ENCODE measurements at regions not wholly inside any gene's neighbourhood (a gene's known extent, or its start where the extent isn't known, plus 50 kb on each side); places are given as distances from the start of the nearest gene placed in this dataset.

GRCh38 chr2:107585851-107586250 lies 240.8 kb upstream of the RGPD4 start:
- TF ChIP-seq POLR2A (IDR thresholded peaks at IDR 0.05) (no peak), CTCF (IDR thresholded peaks at IDR 0.05) (no peak)
- Histone ChIP-seq H3K9me3 (no peaks in the 10 kb centered on the region), H3K36me3 (no peaks in the 10 kb centered on the region), H3K27ac (no peak overlapping the region), H3K4me3 (no peak overlapping the region), H3K27me3 (no peaks in the 10 kb centered on the region), H3K4me1 (no peaks in the 10 kb centered on the region)
- DNase-seq: no peak
- 38 to 50% methylated on average over 3 of the region's 3 CpGs for WGBS, 2 donors
- intact Hi-C loops (cut with DNase I): no loop called here

- Histone ChIP-seq H3K27me3 (no peaks in the 10 kb centered on the region), H3K9me3 (no peaks in the 10 kb centered on the region), H3K36me3 (no peaks in the 10 kb centered on the region), H3K27ac (no peak overlapping the region), H3K4me1 (no peaks in the 10 kb centered on the region), H3K4me3 (no peak overlapping the region)
- WGBS, 2 donors: 76 to 83% methylated on average over 5 of the region's 5 CpGs
- intact Hi-C loops (cut with DNase I): no loop called here
- no peak for TF ChIP-seq CTCF (IDR thresholded peaks at IDR 0.05)
- no peak for TF ChIP-seq POLR2A (IDR thresholded peaks at IDR 0.05)
- no peak for DNase-seq
Observed at GRCh38 chr2:107588181-107588580, 238.5 kb upstream of the RGPD4 start.

- Histone ChIP-seq H3K9me3 (no peaks in the 10 kb centered on the region), H3K36me3 (no peaks in the 10 kb centered on the region), H3K4me1 (no peaks in the 10 kb centered on the region), H3K4me3 (no peak overlapping the region), H3K27me3 (no peaks in the 10 kb centered on the region), H3K27ac (no peak overlapping the region)
- no peak for TF ChIP-seq POLR2A (IDR thresholded peaks at IDR 0.05)
- TF ChIP-seq CTCF (IDR thresholded peaks at IDR 0.05): no peak
- DNase-seq: no peak
- intact Hi-C loops (cut with DNase I): no loop called here
- 28 to 44% methylated on average over 3 of the region's 3 CpGs for WGBS, 2 donors
Observed at GRCh38 chr2:107589079-107589491, 237.6 kb upstream of the RGPD4 start.

GRCh38 chr2:107591561-107592279 lies 235.0 kb upstream of the RGPD4 start:
- Histone ChIP-seq H3K4me1 (no peaks in the 10 kb centered on the region), H3K36me3 (no peaks in the 10 kb centered on the region), H3K27me3 (no peaks in the 10 kb centered on the region), H3K9me3 (no peaks in the 10 kb centered on the region), H3K4me3 (no peak overlapping the region), H3K27ac (no peak overlapping the region)
- WGBS, 2 donors: 58 to 76% methylated on average over 3 of the region's 3 CpGs
- no peak for TF ChIP-seq POLR2A (IDR thresholded peaks at IDR 0.05)
- no peak for DNase-seq
- intact Hi-C loops (cut with DNase I): no loop called here

GRCh38 chr2:107592280-107592624 lies 234.4 kb upstream of the RGPD4 start:
- Histone ChIP-seq H3K27me3 (no peaks in the 10 kb centered on the region), H3K4me3 (no peak overlapping the region), H3K36me3 (no peaks in the 10 kb centered on the region), H3K4me1 (no peaks in the 10 kb centered on the region), H3K9me3 (no peaks in the 10 kb centered on the region), H3K27ac (no peak overlapping the region)
- TF ChIP-seq POLR2A (IDR thresholded peaks at IDR 0.05) (no peak), CTCF (IDR thresholded peaks at IDR 0.05) (no peak)
- intact Hi-C loops (cut with DNase I): no loop called here
- no peak for DNase-seq
- WGBS, 2 donors: 55 to 75% methylated on average over 4 of the region's 4 CpGs

GRCh38 chr2:107595285-107595684 lies 231.4 kb upstream of the RGPD4 start:
- no peak for DNase-seq
- Histone ChIP-seq H3K36me3 (no peaks in the 10 kb centered on the region), H3K27me3 (no peaks in the 10 kb centered on the region), H3K4me3 (no peak overlapping the region), H3K27ac (no peak overlapping the region), H3K9me3 (no peaks in the 10 kb centered on the region), H3K4me1 (no peaks in the 10 kb centered on the region)
- WGBS, 2 donors: 84 to 93% methylated on average over 5 of the region's 5 CpGs
- intact Hi-C loops (cut with DNase I): no loop called here
- TF ChIP-seq POLR2A (IDR thresholded peaks at IDR 0.05): no peak
- TF ChIP-seq CTCF (IDR thresholded peaks at IDR 0.05): no peak

All from esophagus squamous epithelium (tissue), 5 donors.